HepG2 (cell line): ENCODE measurements at regions not wholly inside any gene's neighbourhood (a gene's known extent, or its start where the extent isn't known, plus 50 kb on each side); places are given as distances from the start of the nearest gene placed in this dataset.

ENCODE experiments used
- ATAC-seq: fragments of 200-7000 bp; cut with Tn5 transposase; 3 replicates; pipeline ENCODE4 v1.9.1; 2020; ENCODE audit warnings: mild to moderate bottlenecking, moderate library complexity
- BruUV-seq: library from RNA; stranded (reverse); fragments of 400-500 nt; replicated peaks from 2 replicates; lab custom pipeline; 2021; lab: Mats Ljungman, UMichigan
- CTCF ChIA-PET: fragments of 300-600 bp; formaldehyde crosslinking; extraction: SDS; loops from one replicate; lab custom pipeline; 2021; ENCODE audit warnings: low total read pairs, inconsistent platforms, low intra/inter-chr PET ratio; lab: Yijun Ruan, JAX
- POLR2A ChIA-PET: fragments of 350-600 bp; sonication (Branson Sonifier 250); formaldehyde crosslinking; loops from one replicate; lab custom pipeline; 2020; ENCODE audit warnings: antibody characterized with exemption, inconsistent platforms; lab: Yijun Ruan, JAX
- DNase-seq: peaks from one replicate; pipeline ENCODE4 v3.0.0-alpha.2; 2015; ENCODE audit warnings: low spot score
- FAIRE-seq: peaks from 3 replicates; lab custom pipeline; 2011; peaks lifted over from hg19 to GRCh38; lab: Jason Lieb, UNC
- H2AFZ ChIP-seq: one replicate; pipeline ENCODE4 v1.6.1; 2011; ENCODE audit warnings: low read length, inconsistent platforms
- H3K27ac ChIP-seq: fragments of 300-600 bp; 3 replicates; pipeline ENCODE4 v1.8.0; 2011; ENCODE audit warnings: mixed run types, mild to moderate bottlenecking, mixed read lengths, low read length, inconsistent platforms; ENCODE audit not compliant: insufficient read depth; ENCODE audit errors: extremely low read length
- H3K27me3 ChIP-seq, 2 experiments: fragments of 200-600 bp in 1 of 2; 2 replicates in 1 of 2; 3 replicates in 1 of 2; pipeline versions ENCODE4 v1.6.0 to v1.8.0; 2011; ENCODE audit warnings: low read length in 2 of 2, mild to moderate bottlenecking in 2 of 2, moderate library complexity in 2 of 2, inconsistent platforms in 1 of 2; ENCODE audit not compliant: insufficient read depth in 2 of 2, control insufficient read depth in 1 of 2
- H3K36me3 ChIP-seq, 2 experiments: fragments of 200-600 bp in 1 of 2; replicated peaks in 1 of 2; 2 replicates in 1 of 2; 3 replicates in 1 of 2; pipeline versions ENCODE4 v1.5.1 to v1.8.0; 2011; ENCODE audit warnings: low read length in 2 of 2, inconsistent platforms in 1 of 2; ENCODE audit not compliant: insufficient read depth in 2 of 2, control insufficient read depth in 1 of 2
- H3K4me1 ChIP-seq: 2 replicates; pipeline ENCODE4 v1.5.1; 2012; ENCODE audit warnings: low read length, inconsistent platforms; ENCODE audit not compliant: insufficient read depth
- H3K4me2 ChIP-seq: 2 replicates; pipeline ENCODE4 v1.6.0; 2011; ENCODE audit warnings: low read depth, low read length, inconsistent platforms
- H3K4me3 ChIP-seq, 3 experiments: fragments of 200-600 bp in 1 of 3; sonication (generic), shearing (Covaris generic) in 1 of 3; replicated peaks in 1 of 3; 2 replicates each; pipeline ENCODE4 v1.5.1; 2011 to 2016; ENCODE audit warnings: low read length in 3 of 3, inconsistent platforms in 2 of 3, low read depth in 2 of 3, mild to moderate bottlenecking in 2 of 3, control low read depth in 1 of 3, mixed read lengths in 1 of 3; ENCODE audit not compliant: insufficient read depth in 1 of 3
- H3K79me2 ChIP-seq: one replicate; pipeline ENCODE4 v1.6.1; 2011; ENCODE audit warnings: low read length, inconsistent platforms; ENCODE audit not compliant: insufficient read depth
- H3K9ac ChIP-seq: 2 replicates; pipeline ENCODE4 v1.6.0; 2011; ENCODE audit warnings: mild to moderate bottlenecking, low read depth, low read length, inconsistent platforms; ENCODE audit not compliant: insufficient read depth
- H3K9me3 ChIP-seq: 2 replicates; pipeline ENCODE4 v1.5.1; 2012; ENCODE audit warnings: mild to moderate bottlenecking, low read length
- H4K20me1 ChIP-seq: 2 replicates; pipeline ENCODE4 v1.6.0; 2011; ENCODE audit warnings: inconsistent platforms, mild to moderate bottlenecking, low read length, moderate library complexity; ENCODE audit not compliant: insufficient read depth
- CEBPG ChIP-seq: IDR thresholded peaks from 2 replicates; pipeline ENCODE4 v1.6.1; 2016
- DNMT1 ChIP-seq: sonication (generic); formaldehyde crosslinking; IDR thresholded peaks from 2 replicates; pipeline ENCODE4 v1.5.1; 2020; ENCODE audit warnings: mild to moderate bottlenecking, missing genetic modification reagents
- GTF2F1 ChIP-seq: fragments of 150-350 bp; IDR thresholded peaks from 2 replicates; pipeline ENCODE4 v1.6.1; 2014; ENCODE audit warnings: low read length
- HHEX ChIP-seq: IDR thresholded peaks from 2 replicates; pipeline ENCODE4 v1.6.1; 2016; ENCODE audit warnings: control low read depth
- KLF15 ChIP-seq: sonication (generic); formaldehyde crosslinking; IDR thresholded peaks from 2 replicates; pipeline ENCODE4 v1.8.1; 2023; ENCODE audit warnings: borderline replicate concordance, mild to moderate bottlenecking, inconsistent platforms, missing genetic modification reagents, mixed read lengths
- MED1 ChIP-seq: sonication (generic); formaldehyde crosslinking; IDR thresholded peaks from 2 replicates; pipeline ENCODE4 v1.4.0; 2020; ENCODE audit warnings: missing genetic modification reagents
- NFE2L2 ChIP-seq: fragments of 150-350 bp; IDR thresholded peaks from 2 replicates; pipeline ENCODE4 v1.6.1; 2014; ENCODE audit warnings: low read length
- SATB2 ChIP-seq: sonication (generic); formaldehyde crosslinking; IDR thresholded peaks from 2 replicates; pipeline ENCODE4 v1.5.0; 2020; ENCODE audit warnings: missing genetic modification reagents
- ZBTB3 ChIP-seq: sonication (generic); formaldehyde crosslinking; IDR thresholded peaks from 2 replicates; pipeline ENCODE4 v1.4.0; 2020; ENCODE audit warnings: low read depth, mild to moderate bottlenecking, moderate library complexity, missing genetic modification reagents, borderline replicate concordance
- ZBTB38 ChIP-seq: sonication (generic); formaldehyde crosslinking; IDR thresholded peaks from 2 replicates; pipeline ENCODE4 v1.5.1; 2020; ENCODE audit warnings: mild to moderate bottlenecking, missing genetic modification reagents
- ZFP36L1 ChIP-seq: sonication (generic); formaldehyde crosslinking; IDR thresholded peaks from 2 replicates; pipeline ENCODE4 v1.8.0; 2022; ENCODE audit warnings: mild to moderate bottlenecking, missing genetic modification reagents, moderate library complexity
- ZNF326 ChIP-seq: sonication (generic); formaldehyde crosslinking; IDR thresholded peaks from 2 replicates; pipeline ENCODE4 v1.4.0; 2020; ENCODE audit warnings: missing genetic modification reagents, borderline replicate concordance
- ZNF556 ChIP-seq: sonication (generic); formaldehyde crosslinking; IDR thresholded peaks from 2 replicates; pipeline ENCODE4 v1.4.0; 2020; ENCODE audit warnings: mild to moderate bottlenecking, missing genetic modification reagents, borderline replicate concordance
- ZNF629 ChIP-seq: sonication (generic); formaldehyde crosslinking; conservative IDR thresholded peaks from 2 replicates; pipeline ENCODE4 v1.5.0; 2020; ENCODE audit warnings: missing genetic modification reagents
- WGBS: methylation state at CpG from one replicate; pipeline ENCODE4 v1.1.6; 2017; ENCODE audit warnings: low lambda C conversion rate; 5-methylcytosine and 5-hydroxymethylcytosine counted together
- in situ Hi-C: cut with HindIII; loops from 2 replicates; pipeline ENCODE4 v1.10.0; 2017; ENCODE audit warnings: low pct_unique_long_range_greater_than_20kb; ENCODE audit not compliant: extremely low pct_ligation_motif_present
- intact Hi-C: fragments of 100-400 bp; cut with micrococcal nuclease; formaldehyde crosslinking; loops from one replicate; pipeline ENCODE4 v1.10.0; 2022; ENCODE audit not compliant: unreplicated experiment
- TF ChIP-seq, protein P1 (sequence below): sonication (generic); formaldehyde crosslinking; IDR thresholded peaks from 2 replicates; pipeline ENCODE4 v1.5.0; 2020; ENCODE audit warnings: missing genetic modification reagents
- TF ChIP-seq, protein P2 (sequence below), 2 experiments: fragments of 450-650 bp in 1 of 2; sonication (generic) in 1 of 2; formaldehyde crosslinking; IDR thresholded peaks; 2 replicates each; pipeline versions ENCODE4 v1.5.0 to v1.8.0; 2020 to 2022; ENCODE audit warnings: mild to moderate bottlenecking in 1 of 2, missing genetic modification reagents in 1 of 2
- TF ChIP-seq, protein P3 (sequence below): sonication (generic); formaldehyde crosslinking; IDR thresholded peaks from one replicate; pipeline ENCODE4 v1.5.1; 2020; ENCODE audit warnings: mild to moderate bottlenecking, missing genetic modification reagents; ENCODE audit errors: not compliant biosample characterization

DNA sequence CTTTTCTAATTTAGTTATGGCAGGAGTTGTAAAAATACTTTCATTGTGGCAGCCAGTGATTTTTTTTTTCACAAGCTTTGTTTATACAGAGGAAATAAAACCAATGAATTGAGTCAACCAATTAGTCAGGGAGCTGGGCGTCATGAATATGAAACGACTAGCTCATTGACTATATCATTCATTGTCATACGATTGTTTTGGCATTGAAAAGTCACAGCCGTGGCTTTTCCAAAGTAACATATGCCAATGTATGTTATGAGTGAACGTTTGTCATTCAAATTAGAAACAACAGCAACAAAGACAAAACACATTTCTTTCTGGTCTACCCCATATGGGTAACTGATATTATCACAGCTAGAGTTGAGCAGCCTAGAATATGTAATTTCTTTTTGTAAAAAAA lies 810.6 kb downstream of the EPHA7 start (continued):
- TF ChIP-seq, protein P1, sequence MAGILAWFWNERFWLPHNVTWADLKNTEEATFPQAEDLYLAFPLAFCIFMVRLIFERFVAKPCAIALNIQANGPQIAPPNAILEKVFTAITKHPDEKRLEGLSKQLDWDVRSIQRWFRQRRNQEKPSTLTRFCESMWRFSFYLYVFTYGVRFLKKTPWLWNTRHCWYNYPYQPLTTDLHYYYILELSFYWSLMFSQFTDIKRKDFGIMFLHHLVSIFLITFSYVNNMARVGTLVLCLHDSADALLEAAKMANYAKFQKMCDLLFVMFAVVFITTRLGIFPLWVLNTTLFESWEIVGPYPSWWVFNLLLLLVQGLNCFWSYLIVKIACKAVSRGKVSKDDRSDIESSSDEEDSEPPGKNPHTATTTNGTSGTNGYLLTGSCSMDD, result no peak
- TF ChIP-seq, protein P2, sequence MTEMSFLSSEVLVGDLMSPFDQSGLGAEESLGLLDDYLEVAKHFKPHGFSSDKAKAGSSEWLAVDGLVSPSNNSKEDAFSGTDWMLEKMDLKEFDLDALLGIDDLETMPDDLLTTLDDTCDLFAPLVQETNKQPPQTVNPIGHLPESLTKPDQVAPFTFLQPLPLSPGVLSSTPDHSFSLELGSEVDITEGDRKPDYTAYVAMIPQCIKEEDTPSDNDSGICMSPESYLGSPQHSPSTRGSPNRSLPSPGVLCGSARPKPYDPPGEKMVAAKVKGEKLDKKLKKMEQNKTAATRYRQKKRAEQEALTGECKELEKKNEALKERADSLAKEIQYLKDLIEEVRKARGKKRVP (CRISPR knock-in tag; IDR thresholded peaks at IDR 0.05), result no peak
- TF ChIP-seq KLF15 (CRISPR knock-in tag), result no peak
- no peak for TF ChIP-seq CEBPG (CRISPR knock-in tag)
- TF ChIP-seq ZBTB38, result no peak
- TF ChIP-seq NFE2L2, result no peak
- TF ChIP-seq SATB2 (CRISPR knock-in tag), result no peak
- no peak for TF ChIP-seq ZFP36L1 (CRISPR knock-in tag)
- no peak for TF ChIP-seq GTF2F1
- no peak for TF ChIP-seq ZNF326 (CRISPR knock-in tag)
- TF ChIP-seq DNMT1 (CRISPR knock-in tag), result no peak
- TF ChIP-seq ZNF629 (CRISPR knock-in tag), result no peak

DNA sequence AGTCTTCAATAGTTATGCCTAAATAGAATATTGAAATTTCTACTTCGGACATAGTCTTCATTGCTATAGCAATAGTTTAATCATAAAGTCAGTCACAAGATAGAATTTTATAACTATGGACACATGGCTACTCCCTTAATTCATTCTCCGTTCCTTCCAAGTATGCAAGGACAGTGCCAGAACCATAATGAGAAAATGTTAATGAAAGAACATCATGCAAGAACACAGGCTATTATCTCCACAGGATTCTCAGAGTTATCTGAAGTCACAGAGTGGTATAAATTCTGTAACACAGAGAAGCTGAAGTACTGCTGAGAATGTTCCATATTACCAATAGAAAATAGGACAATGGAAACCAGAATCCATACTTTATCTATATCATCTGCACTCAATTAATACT lies 826.2 kb downstream of the EPHA7 start:
- WGBS, result 0% methylated on average over 2 of the region's 2 CpGs
- Histone ChIP-seq H3K36me3 (no peaks in the 10 kb centered on the region), H3K9ac (no peak overlapping the region), H3K9me3 (no peaks in the 10 kb centered on the region), H3K4me2 (no peak overlapping the region), H3K27me3 (no peaks in the 10 kb centered on the region), H2AFZ (no peak overlapping the region), H4K20me1 (no peaks in the 10 kb centered on the region), H3K4me3 (no peak overlapping the region), H3K4me1 (no peaks in the 10 kb centered on the region), H3K79me2 (no peaks in the 10 kb centered on the region), H3K27ac (no peak overlapping the region)
- no peak for FAIRE-seq
- ATAC-seq, result no peak
- ChIA-PET CTCF (no interaction called here), POLR2A (no interaction called here)
- in situ Hi-C loops (no loop called here), intact Hi-C loops (no loop called here)
- no TSS peak for BruUV-seq
- DNase-seq, result no peak
- TF ChIP-seq ZBTB3 (no peak), HHEX (CRISPR knock-in tag) (no peak), ZNF556 (CRISPR knock-in tag) (no peak), MED1 (CRISPR knock-in tag) (no peak)
- TF ChIP-seq, protein P3, sequence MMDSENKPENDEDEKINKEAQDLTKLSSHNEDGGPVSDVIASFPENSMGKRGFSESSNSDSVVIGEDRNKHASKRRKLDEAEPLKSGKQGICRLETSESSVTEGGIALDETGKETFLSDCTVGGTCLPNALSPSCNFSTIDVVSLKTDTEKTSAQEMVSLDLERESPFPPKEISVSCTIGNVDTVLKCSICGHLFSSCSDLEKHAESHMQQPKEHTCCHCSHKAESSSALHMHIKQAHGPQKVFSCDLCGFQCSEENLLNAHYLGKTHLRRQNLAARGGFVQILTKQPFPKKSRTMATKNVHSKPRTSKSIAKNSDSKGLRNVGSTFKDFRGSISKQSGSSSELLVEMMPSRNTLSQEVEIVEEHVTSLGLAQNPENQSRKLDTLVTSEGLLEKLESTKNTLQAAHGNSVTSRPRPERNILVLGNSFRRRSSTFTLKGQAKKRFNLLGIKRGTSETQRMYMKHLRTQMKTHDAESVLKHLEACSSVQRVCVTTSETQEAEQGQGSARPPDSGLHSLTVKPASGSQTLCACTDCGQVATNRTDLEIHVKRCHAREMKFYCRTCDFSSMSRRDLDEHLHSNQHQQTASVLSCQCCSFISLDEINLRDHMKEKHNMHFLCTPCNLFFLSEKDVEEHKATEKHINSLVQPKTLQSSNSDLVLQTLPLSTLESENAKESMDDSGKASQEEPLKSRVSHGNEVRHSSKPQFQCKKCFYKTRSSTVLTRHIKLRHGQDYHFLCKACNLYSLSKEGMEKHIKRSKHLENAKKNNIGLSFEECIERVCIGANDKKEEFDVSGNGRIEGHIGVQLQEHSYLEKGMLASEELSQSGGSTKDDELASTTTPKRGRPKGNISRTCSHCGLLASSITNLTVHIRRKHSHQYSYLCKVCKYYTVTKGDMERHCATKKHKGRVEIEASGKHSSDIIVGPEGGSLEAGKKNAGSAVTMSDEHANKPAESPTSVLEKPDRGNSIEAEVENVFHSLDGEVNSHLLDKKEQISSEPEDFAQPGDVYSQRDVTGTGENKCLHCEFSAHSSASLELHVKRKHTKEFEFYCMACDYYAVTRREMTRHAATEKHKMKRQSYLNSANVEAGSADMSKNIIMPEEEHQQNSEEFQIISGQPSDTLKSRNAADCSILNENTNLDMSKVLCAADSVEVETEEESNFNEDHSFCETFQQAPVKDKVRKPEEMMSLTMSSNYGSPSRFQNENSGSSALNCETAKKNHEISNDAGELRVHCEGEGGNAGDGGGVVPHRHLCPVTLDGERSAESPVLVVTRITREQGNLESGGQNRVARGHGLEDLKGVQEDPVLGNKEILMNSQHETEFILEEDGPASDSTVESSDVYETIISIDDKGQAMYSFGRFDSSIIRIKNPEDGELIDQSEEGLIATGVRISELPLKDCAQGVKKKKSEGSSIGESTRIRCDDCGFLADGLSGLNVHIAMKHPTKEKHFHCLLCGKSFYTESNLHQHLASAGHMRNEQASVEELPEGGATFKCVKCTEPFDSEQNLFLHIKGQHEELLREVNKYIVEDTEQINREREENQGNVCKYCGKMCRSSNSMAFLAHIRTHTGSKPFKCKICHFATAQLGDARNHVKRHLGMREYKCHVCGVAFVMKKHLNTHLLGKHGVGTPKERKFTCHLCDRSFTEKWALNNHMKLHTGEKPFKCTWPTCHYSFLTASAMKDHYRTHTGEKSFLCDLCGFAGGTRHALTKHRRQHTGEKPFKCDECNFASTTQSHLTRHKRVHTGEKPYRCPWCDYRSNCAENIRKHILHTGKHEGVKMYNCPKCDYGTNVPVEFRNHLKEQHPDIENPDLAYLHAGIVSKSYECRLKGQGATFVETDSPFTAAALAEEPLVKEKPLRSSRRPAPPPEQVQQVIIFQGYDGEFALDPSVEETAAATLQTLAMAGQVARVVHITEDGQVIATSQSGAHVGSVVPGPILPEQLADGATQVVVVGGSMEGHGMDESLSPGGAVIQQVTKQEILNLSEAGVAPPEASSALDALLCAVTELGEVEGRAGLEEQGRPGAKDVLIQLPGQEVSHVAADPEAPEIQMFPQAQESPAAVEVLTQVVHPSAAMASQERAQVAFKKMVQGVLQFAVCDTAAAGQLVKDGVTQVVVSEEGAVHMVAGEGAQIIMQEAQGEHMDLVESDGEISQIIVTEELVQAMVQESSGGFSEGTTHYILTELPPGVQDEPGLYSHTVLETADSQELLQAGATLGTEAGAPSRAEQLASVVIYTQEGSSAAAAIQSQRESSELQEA, result no peak
